ENCODE measurements at regions not wholly inside any gene's neighbourhood (a gene's known extent, or its start where the extent isn't known, plus 50 kb on each side); places are given as distances from the start of the nearest gene placed in this dataset.

- TF ChIP-seq, protein P1, sequence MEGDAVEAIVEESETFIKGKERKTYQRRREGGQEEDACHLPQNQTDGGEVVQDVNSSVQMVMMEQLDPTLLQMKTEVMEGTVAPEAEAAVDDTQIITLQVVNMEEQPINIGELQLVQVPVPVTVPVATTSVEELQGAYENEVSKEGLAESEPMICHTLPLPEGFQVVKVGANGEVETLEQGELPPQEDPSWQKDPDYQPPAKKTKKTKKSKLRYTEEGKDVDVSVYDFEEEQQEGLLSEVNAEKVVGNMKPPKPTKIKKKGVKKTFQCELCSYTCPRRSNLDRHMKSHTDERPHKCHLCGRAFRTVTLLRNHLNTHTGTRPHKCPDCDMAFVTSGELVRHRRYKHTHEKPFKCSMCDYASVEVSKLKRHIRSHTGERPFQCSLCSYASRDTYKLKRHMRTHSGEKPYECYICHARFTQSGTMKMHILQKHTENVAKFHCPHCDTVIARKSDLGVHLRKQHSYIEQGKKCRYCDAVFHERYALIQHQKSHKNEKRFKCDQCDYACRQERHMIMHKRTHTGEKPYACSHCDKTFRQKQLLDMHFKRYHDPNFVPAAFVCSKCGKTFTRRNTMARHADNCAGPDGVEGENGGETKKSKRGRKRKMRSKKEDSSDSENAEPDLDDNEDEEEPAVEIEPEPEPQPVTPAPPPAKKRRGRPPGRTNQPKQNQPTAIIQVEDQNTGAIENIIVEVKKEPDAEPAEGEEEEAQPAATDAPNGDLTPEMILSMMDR (IDR thresholded peaks at IDR 0.05; ENCODE audit: low read depth, low read length) = no peak
- no peak for TF ChIP-seq POLR2A (IDR thresholded peaks at IDR 0.05; ENCODE audit: extremely low read depth, insufficient read length)
- TF ChIP-seq, protein P2, sequence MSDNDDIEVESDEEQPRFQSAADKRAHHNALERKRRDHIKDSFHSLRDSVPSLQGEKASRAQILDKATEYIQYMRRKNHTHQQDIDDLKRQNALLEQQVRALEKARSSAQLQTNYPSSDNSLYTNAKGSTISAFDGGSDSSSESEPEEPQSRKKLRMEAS (IDR thresholded peaks at IDR 0.05; ENCODE audit: low read depth, low read length) = no peak
Observed at GRCh38 chr6:167464177-167464576, 139.3 kb downstream of the TTLL2 start.

Measured in NB4 (cell line).